ENCODE measurements at regions not wholly inside any gene's neighbourhood (a gene's known extent, or its start where the extent isn't known, plus 50 kb on each side); places are given as distances from the start of the nearest gene placed in this dataset.

- no peak for TF ChIP-seq CTCF (IDR thresholded peaks at IDR 0.05)
- Histone ChIP-seq H3K9me3 (no peaks in the 10 kb centered on the region), H3K36me3 (ENCODE audit: low read depth) (no peaks in the 10 kb centered on the region), H3K4me3 (no peak overlapping the region), H3K4me1 (ENCODE audit: low read depth) (no peaks in the 10 kb centered on the region)
- intact Hi-C loops (cut with DNase I, micrococcal nuclease): no loop called here
- no peak for DNase-seq
- no peak for ATAC-seq
Observed at GRCh38 chr4:164413743-164414142, 340.2 kb upstream of the SMIM31 start.

GRCh38 chr4:164423819-164424218 lies 330.1 kb upstream of the SMIM31 start:
- no peak for ATAC-seq
- no peak for DNase-seq
- no peak overlapping the region for H3K4me3 ChIP-seq
- TF ChIP-seq CTCF (IDR thresholded peaks at IDR 0.05): no peak
- H3K9me3 ChIP-seq: peaks cover 3% of the 10 kb centered on the region
- no peaks in the 10 kb centered on the region for H3K4me1 ChIP-seq (ENCODE audit: low read depth)
- intact Hi-C loops (cut with DNase I, micrococcal nuclease): no loop called here
- H3K36me3 ChIP-seq (ENCODE audit: low read depth): no peaks in the 10 kb centered on the region

- TF ChIP-seq CTCF (IDR thresholded peaks at IDR 0.05): no peak
- DNase-seq: no peak
- intact Hi-C loops (cut with DNase I, micrococcal nuclease): no loop called here
- H3K4me3 ChIP-seq: no peak overlapping the region
- H3K9me3 ChIP-seq: peaks cover 3% of the 10 kb centered on the region
- H3K4me1 ChIP-seq (ENCODE audit: low read depth): no peaks in the 10 kb centered on the region
- no peaks in the 10 kb centered on the region for H3K36me3 ChIP-seq (ENCODE audit: low read depth)
- no peak for ATAC-seq
Observed at GRCh38 chr4:164424846-164425245, 329.1 kb upstream of the SMIM31 start.

- intact Hi-C loops (cut with DNase I, micrococcal nuclease): no loop called here
- Histone ChIP-seq H3K4me3 (no peak overlapping the region), H3K36me3 (ENCODE audit: low read depth) (no peaks in the 10 kb centered on the region), H3K9me3 (no peaks in the 10 kb centered on the region), H3K4me1 (ENCODE audit: low read depth) (no peaks in the 10 kb centered on the region)
- no peak for DNase-seq
- TF ChIP-seq CTCF (IDR thresholded peaks at IDR 0.05): no peak
- ATAC-seq: no peak
Observed at GRCh38 chr4:164428561-164428960, 325.4 kb upstream of the SMIM31 start.

GRCh38 chr4:164438321-164438720 lies 315.6 kb upstream of the SMIM31 start:
- ATAC-seq: no peak
- no peaks in the 10 kb centered on the region for H3K36me3 ChIP-seq (ENCODE audit: low read depth)
- TF ChIP-seq CTCF (IDR thresholded peaks at IDR 0.05): no peak
- H3K9me3 ChIP-seq: no peaks in the 10 kb centered on the region
- no peak for DNase-seq
- no peak overlapping the region for H3K4me3 ChIP-seq
- intact Hi-C loops (cut with DNase I, micrococcal nuclease): no loop called here
- H3K4me1 ChIP-seq (ENCODE audit: low read depth): no peaks in the 10 kb centered on the region

GRCh38 chr4:164439037-164439436 lies 314.9 kb upstream of the SMIM31 start:
- Histone ChIP-seq H3K36me3 (ENCODE audit: low read depth) (no peaks in the 10 kb centered on the region), H3K4me3 (no peak overlapping the region), H3K4me1 (ENCODE audit: low read depth) (no peaks in the 10 kb centered on the region), H3K9me3 (no peaks in the 10 kb centered on the region)
- intact Hi-C loops (cut with DNase I, micrococcal nuclease): no loop called here
- ATAC-seq (no peak), DNase-seq (no peak)
- TF ChIP-seq CTCF (IDR thresholded peaks at IDR 0.05): no peak
